GM21825 (cell line): ENCODE measurements at regions not wholly inside any gene's neighbourhood (a gene's known extent, or its start where the extent isn't known, plus 50 kb on each side); places are given as distances from the start of the nearest gene placed in this dataset.
"Not testable (repeated sequence)": the region's sequence is repeated elsewhere in the genome, so short reads cannot be mapped to it uniquely, and the experiment has no call there.

Source experiments
- ATAC-seq: cut with Tn5 transposase; IDR thresholded peaks from one replicate; pipeline ENCODE4 v1.9.1; 2021; ENCODE audit warnings: mild to moderate bottlenecking, moderate library complexity; ENCODE audit not compliant: unreplicated experiment

GRCh38 chr6:101011186-101011585, 130.1 kb upstream of the ASCC3 start:
- peak; percentile 99 for ATAC-seq

- no peak for ATAC-seq
Observed at GRCh38 chr6:101013612-101014195, 132.6 kb upstream of the ASCC3 start.

GRCh38 chr6:101015541-101015940, 134.4 kb upstream of the ASCC3 start:
- ATAC-seq: no peak

DNA sequence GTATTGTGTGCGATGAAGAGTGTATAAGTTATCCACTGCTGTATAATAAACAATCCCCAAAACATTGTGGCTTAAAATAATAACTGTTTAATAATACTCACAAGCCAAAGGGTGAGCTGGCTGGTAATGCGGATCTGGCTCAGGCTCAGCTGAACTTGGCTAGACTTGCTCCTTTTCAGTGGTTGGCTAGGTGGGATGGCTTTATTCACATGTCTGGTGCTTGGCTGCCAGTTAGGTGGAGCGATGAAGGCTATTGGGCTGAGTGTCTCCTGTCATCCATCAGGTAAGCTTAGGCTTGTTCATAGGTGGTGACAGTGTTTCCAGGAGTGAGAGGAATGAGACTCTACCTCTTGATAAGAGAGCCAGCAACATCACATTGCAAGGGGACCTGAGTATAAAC, 135.0 kb upstream of the ASCC3 start:
- no peak for ATAC-seq

- ATAC-seq: no peak
Observed at GRCh38 chr6:101018157-101018556, 137.0 kb upstream of the ASCC3 start.

- ATAC-seq: no peak
Observed at GRCh38 chr6:101021504-101021903, 140.4 kb upstream of the ASCC3 start.

- no peak for ATAC-seq
Observed at GRCh38 chr6:101042966-101043365, 161.8 kb upstream of the ASCC3 start.

- ATAC-seq: no peak
Observed at GRCh38 chr6:101058296-101058695, 177.2 kb upstream of the ASCC3 start.

- no peak for ATAC-seq
Observed at GRCh38 chr6:101066481-101066880, 185.4 kb upstream of the ASCC3 start.

DNA sequence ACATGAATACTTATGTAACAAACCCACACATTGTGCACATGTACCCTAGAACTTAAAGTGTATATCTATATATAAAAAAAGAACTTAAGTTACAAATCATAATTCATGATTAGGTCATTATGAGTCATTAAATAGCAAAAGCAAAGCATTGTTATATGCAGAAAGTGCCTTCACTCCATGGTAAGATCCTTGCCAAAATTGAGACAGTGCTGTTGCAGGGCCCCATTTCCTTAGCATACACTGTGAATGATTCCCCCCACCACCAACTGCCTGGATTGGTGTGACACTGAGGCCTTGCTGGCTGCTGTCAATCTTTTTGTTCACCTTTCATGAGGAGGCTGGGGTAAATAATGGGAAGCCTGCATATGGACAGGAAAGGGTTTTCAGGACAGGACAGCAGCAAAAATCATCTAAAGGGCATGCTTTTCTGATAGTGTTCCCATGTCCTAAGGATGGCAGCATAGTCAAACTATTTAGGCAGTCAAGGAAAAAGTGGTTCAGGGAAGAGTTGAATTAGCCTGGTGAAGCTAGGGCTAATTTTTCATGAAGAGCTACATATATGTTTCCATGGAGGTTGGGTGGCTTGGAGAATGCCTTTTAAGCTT, 188.2 kb upstream of the ASCC3 start:
- ATAC-seq: no peak

- ATAC-seq: no peak
Observed at GRCh38 chr6:101070044-101070608, 189.0 kb upstream of the ASCC3 start.

- ATAC-seq: no peak
Observed at GRCh38 chr6:101077344-101077743, 196.2 kb upstream of the ASCC3 start.

- ATAC-seq: no peak
Observed at GRCh38 chr6:101079696-101080270, 198.7 kb upstream of the ASCC3 start.

- no peak for ATAC-seq
Observed at GRCh38 chr6:101080597-101080996, 199.5 kb upstream of the ASCC3 start.

DNA sequence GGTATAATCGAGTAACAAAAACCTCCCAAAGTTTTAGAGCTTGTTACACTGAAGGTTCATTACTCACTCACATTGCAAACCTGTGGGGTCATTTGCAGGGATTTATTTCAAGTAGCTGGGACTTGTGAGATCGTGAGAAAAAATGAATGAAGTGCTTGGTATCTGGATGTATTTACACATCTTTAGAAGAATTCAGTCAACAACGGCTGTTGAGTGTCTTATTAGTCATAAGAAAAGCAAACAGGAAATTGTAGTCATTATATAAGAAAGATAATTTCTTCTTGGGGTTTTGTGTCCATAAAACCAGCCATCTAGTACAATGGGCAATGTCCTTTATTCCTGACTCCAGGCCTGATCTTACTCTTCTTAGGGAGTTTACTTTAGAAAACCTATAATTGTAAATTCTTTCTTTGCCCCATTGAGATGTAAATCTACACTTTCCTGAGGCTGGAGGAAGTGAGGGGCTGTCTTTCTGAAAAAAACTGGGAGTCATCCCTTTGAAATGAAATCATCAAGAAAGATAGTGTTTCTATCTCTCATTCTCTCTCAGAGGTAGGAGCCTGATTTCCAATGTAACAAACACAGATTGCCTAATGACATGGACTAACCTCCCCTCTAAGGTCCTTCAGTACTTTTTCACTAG, 202.5 kb upstream of the ASCC3 start:
- no peak for ATAC-seq

DNA sequence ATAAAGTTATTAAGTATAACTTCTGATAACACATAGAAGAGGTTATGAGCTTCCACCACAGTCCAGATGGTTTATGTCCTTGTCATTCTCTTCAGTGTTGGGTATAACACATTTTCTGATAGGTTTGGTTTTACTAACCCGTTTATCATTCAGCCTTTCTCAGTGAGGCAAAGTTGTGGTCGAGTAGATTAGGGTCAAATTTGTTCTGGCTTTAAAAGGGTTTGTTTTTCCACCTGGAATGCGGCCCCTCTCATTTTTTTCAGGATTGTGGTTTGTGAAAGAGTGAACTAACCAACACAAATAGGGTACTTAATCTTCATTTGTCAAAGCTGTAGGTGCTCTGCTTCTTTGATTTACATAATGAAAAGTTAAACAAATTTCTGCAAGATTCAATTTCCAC, 204.2 kb upstream of the ASCC3 start:
- no peak for ATAC-seq

- no peak for ATAC-seq
Observed at GRCh38 chr6:101086473-101086872, 205.3 kb upstream of the ASCC3 start.

GRCh38 chr6:101088594-101088993, 207.5 kb upstream of the ASCC3 start:
- ATAC-seq: no peak

DNA sequence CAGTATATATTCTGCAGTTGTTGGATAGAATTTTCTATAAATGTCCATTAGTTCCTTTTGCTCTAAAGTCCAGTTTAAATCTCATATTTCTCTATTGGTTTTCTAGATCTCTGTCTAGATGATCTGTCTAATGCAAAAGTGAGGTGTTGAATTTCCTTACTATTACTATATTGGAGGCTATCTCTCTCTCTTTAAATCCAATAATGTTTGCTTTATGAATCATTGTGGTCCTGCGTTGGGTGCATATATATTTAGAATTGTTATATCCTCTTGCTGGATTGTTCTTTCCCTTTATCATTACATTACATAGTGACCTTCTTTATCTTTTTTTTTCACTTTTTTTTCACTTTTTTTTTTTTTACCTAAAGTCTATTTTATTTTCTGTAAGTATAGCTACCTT, 208.5 kb upstream of the ASCC3 start:
- no peak for ATAC-seq

DNA sequence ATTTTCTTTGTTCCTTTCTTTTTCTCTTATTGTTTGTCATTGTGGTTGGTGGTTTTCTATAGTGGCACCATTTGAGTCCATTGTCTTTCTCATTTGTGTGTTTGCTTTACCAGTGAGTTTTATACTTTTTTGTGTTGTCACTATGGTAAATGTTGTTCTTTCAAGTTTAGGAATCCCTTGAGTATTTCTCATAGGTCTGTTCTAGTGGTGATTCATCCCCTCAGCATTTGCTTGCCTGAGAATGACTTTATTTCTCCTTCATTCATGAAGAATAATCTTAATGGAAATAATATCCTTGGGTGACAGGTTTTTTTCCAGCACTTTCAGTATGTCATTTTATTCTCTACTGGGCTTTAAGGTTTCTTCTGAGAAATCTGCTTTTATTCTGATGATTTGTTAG, 209.2 kb upstream of the ASCC3 start:
- no peak for ATAC-seq

DNA sequence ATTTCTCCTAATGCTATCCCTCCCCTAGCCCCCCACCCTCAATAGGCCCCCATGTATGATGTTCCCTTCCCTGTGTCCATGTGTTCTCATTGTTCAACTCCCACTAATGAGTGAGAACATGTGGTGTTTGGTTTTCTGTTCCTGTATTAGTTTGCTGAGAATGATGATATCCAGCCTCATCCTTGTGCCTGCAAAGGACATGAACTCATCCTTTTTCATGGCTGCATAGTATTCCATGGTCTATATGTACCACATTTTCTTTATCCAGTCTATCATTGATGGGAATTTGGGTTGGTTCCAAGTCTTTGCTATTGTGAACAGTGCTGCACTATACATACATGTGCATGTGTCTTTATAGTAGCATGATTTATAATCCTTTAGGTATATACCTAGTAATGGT, 217.5 kb upstream of the ASCC3 start:
- ATAC-seq: not testable (repeated sequence)

GRCh38 chr6:101102702-101103101, 221.6 kb upstream of the ASCC3 start:
- no peak for ATAC-seq
